ENCODE measurements at regions not wholly inside any gene's neighbourhood (a gene's known extent, or its start where the extent isn't known, plus 50 kb on each side); places are given as distances from the start of the nearest gene placed in this dataset.

DNA sequence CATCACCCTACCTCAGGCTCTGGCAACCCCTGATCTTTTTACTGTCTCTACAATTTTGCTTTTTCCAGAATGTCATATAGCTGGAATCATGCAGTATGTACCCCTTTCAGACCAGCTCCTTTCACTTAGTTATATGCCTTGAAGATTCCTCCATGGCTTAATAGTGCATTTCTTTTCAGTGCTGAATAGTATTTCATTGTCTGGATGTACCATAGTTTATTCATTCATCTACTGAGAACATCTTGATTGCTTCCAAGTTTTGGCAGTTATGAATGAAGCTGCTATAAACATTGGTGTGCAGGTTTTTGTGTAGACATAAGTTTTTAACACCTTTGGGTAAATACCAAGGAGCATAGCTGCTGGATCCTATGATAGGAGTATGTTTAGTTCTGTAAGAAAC, 50.8 kb upstream of the ANP32A start:
- no peak for DNase-seq

DNA sequence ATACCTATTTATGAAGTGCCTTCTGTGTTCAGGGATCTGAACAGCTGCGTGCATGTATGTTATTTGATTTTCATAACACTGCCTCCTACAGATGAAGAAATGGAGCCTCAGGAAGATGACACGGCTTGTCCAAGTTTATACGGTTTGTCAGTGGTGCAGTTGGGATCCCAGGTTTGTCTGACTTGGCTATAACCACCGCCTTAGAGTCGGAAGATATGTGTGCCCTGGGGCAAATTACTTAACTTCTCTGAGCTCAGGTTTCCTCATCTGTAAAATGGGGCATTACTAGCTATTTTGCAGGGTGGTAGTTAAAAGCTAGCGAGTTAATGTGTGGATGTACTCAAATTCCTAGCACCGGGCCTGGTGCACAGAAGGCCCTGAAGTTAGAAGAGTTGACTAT, 54.1 kb upstream of the ANP32A start:
- DNase-seq = no peak

DNA sequence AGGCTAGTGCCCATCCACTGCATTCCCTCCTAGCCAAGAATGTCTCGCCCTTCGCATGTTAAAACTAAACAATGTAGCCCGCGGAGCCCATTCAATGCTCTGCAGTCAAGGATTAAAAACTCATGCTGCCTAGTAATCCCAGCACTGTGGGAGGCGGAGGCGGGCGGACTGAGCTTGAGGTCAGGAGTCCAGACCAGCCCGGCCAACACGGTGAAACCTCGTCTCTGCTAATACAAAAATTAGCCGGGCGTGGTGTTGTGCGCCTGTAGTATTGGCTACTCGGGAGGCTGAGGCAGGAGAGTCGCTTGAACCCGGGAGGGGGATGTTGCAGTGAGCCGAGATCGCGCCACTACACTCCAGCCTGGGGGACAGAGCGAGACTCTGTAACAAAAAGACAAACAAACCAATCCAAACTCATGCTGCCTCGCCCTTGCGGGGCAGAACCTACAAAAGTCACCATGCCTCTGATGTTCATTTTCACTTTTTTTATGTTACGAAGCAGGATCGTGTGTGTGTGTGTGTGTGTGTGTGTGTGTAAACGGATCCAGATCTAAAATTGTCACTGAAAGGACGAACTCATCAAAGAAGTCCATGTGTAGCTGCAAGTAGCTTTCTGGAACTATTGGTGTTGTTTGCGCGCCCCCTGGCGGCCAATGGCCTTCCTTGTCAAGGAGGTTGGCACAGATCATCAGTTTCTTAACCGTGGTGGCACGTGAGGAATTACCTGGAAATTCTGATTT, 54.8 kb upstream of the SPESP1 start:
- DNase-seq = peak; percentile 86

DNA sequence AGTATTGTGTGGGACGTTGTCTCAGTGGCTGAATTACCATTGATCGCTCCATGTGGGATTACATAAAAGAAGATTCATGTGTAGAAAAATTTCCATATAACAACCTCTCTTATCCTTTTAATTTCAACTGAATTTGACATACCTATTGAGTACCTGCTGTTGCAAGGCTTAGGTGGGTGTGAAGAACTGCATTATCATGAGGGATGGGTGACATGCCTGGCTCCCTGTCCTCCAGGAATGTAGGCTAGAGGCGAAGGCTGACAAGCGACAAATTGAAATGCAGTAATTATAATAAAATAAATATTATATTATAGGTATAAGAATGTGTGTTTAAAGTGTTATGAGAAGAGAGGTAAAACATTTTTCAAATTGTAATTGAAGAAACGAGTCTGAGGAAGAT, 52.7 kb upstream of the SPESP1 start:
- DNase-seq = no peak

DNA sequence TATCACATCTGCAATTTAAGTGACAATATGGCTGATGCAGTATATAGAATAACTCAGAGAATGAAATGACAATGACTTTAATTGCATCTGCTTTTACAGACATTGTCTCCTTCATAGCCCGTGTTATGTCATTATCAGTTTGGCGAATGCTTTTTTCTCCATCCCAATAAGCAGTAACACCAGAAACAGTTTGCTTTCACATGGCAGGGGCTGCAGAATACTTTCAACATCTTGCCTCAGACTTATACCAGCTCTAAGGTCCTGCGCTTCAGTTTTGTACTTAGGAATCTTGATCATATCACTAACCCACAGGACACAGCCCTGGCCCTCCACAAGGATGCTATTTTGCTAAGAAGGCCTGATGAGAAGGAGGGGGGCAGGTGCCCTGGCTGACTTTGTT, 49.9 kb upstream of the SPESP1 start:
- no peak for DNase-seq
